Renal cortex interstitium (tissue), 11 donors: ENCODE measurements at regions not wholly inside any gene's neighbourhood (a gene's known extent, or its start where the extent isn't known, plus 50 kb on each side); places are given as distances from the start of the nearest gene placed in this dataset.

Experiments
- DNase-seq, 11 donors: peaks; one replicate each; pipeline ENCODE4 v3.0.0-alpha.2; 2013; ENCODE audit warnings: low read depth in 9 of 11, low spot score in 4 of 11; ENCODE audit errors: extremely low read depth in 1 of 11

DNA sequence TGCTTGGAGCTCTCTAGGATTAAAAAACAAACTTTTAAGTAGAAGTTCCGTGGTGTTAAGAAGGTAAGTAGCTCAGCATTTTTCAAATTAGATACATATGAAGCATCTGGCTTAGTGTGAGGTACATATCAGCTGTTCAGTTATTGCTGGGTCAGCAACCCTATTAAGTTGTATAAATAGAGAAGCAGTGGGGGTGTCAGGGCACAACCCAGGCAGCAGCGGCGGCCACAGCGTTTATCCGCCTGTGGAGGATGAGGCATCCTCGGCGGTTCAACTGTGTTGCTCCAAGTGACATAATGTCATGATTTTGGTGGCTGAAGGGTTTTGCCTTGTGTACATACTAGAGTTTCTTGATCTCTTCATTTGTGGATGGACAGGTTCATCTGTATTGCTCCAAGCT lies 54.6 kb upstream of the KIF5B start:
- no peak for DNase-seq

DNA sequence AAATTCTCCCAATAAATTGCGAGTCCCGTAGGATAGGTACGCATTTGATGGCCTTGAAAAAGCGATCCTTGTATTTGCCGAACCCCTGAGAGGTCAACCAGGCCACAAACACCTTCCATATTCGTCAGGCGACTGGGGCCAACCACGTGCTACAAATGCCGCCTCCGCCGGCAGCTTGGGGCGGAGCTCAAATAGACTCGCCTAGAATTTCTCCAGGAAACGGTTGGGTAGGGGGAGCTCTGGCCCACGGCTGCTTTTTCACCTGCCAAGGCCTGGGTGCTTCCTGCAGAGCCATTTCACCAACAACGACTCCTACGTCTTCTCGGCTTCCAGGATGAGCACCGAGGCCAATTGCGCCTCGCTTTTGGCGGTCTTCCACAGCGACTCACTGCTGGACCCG lies 53.4 kb upstream of the KIF5B start:
- no peak for DNase-seq
